ENCODE measurements at regions not wholly inside any gene's neighbourhood (a gene's known extent, or its start where the extent isn't known, plus 50 kb on each side); places are given as distances from the start of the nearest gene placed in this dataset.

DNA sequence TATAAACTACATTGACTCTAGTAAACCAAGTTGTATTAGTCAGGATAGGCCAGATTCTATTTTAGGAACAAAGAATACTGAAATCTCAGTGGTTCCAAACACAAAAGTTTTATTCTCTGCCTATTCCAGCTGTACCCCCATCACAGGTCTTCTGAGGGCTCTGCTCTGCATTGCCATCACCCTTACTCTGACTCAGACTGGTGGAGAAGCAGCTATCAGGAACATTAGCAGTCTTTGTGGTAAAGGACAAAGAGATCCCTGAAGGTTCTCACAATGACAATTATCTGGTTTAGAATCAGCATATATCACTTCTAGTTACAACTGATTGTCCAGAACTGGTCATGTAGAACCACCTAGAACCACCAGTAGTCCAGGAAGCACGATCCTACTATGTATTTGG, 251.1 kb downstream of the GLUD2 start:
- TF ChIP-seq, protein P1, sequence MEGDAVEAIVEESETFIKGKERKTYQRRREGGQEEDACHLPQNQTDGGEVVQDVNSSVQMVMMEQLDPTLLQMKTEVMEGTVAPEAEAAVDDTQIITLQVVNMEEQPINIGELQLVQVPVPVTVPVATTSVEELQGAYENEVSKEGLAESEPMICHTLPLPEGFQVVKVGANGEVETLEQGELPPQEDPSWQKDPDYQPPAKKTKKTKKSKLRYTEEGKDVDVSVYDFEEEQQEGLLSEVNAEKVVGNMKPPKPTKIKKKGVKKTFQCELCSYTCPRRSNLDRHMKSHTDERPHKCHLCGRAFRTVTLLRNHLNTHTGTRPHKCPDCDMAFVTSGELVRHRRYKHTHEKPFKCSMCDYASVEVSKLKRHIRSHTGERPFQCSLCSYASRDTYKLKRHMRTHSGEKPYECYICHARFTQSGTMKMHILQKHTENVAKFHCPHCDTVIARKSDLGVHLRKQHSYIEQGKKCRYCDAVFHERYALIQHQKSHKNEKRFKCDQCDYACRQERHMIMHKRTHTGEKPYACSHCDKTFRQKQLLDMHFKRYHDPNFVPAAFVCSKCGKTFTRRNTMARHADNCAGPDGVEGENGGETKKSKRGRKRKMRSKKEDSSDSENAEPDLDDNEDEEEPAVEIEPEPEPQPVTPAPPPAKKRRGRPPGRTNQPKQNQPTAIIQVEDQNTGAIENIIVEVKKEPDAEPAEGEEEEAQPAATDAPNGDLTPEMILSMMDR (IDR thresholded peaks at IDR 0.05) = no peak
- TF ChIP-seq POLR2AphosphoS5 (IDR thresholded peaks at IDR 0.05) = no peak
